DOHH2 (cell line): ENCODE measurements at regions not wholly inside any gene's neighbourhood (a gene's known extent, or its start where the extent isn't known, plus 50 kb on each side); places are given as distances from the start of the nearest gene placed in this dataset.

ENCODE experiments used
- H3F3A ChIP-seq: fragments of 200-600 bp; sonication (generic), shearing (Covaris generic); 2 replicates; pipeline ENCODE4 v1.6.0; 2016; ENCODE audit warnings: antibody characterized with exemption, mild to moderate bottlenecking; ENCODE audit not compliant: control insufficient read depth, insufficient read depth
- H3K27ac ChIP-seq: fragments of 200-600 bp; sonication (generic); 2 replicates; pipeline ENCODE4 v1.5.1; 2014; ENCODE audit warnings: low read depth, mild to moderate bottlenecking, low read length, moderate library complexity
- H3K27me3 ChIP-seq: fragments of 200-600 bp; sonication (generic); 2 replicates; pipeline ENCODE4 v1.6.1; 2014; ENCODE audit warnings: mild to moderate bottlenecking, low read length, mixed read lengths; ENCODE audit not compliant: control insufficient read depth
- H3K36me3 ChIP-seq: fragments of 200-600 bp; sonication (generic); 2 replicates; pipeline ENCODE4 v1.6.1; 2014; ENCODE audit warnings: mild to moderate bottlenecking, low read length, moderate library complexity, mixed read lengths; ENCODE audit not compliant: control insufficient read depth
- H3K4me1 ChIP-seq: fragments of 200-600 bp; sonication (generic); 2 replicates; pipeline ENCODE4 v1.6.1; 2014; ENCODE audit warnings: mild to moderate bottlenecking, low read length, mixed read lengths; ENCODE audit not compliant: control insufficient read depth
- H3K4me2 ChIP-seq: fragments of 200-600 bp; sonication (generic); 2 replicates; pipeline ENCODE4 v1.6.0; 2014; ENCODE audit warnings: mild to moderate bottlenecking, low read length, moderate library complexity
- H3K4me3 ChIP-seq: fragments of 200-600 bp; sonication (generic); 2 replicates; pipeline ENCODE4 v1.5.1; 2014; ENCODE audit warnings: mild to moderate bottlenecking, low read length, mixed read lengths
- H3K79me2 ChIP-seq: fragments of 200-600 bp; sonication (generic); 2 replicates; pipeline ENCODE4 v1.6.1; 2014; ENCODE audit warnings: mild to moderate bottlenecking, low read length, mixed read lengths; ENCODE audit not compliant: control insufficient read depth
- H3K9me2 ChIP-seq: fragments of 200-600 bp; sonication (generic); replicated peaks from 2 replicates; pipeline ENCODE4 v1.6.1; 2014; ENCODE audit warnings: mild to moderate bottlenecking, low read length, mixed read lengths; ENCODE audit not compliant: control insufficient read depth
- H3K9me3 ChIP-seq: fragments of 200-600 bp; sonication (generic); 2 replicates; pipeline ENCODE4 v1.6.1; 2014; ENCODE audit warnings: antibody characterized with exemption, low read length, mixed read lengths; ENCODE audit not compliant: control insufficient read depth, insufficient read depth
- H4K20me1 ChIP-seq: fragments of 200-600 bp; sonication (generic); 2 replicates; pipeline ENCODE4 v1.6.0; 2014; ENCODE audit warnings: low read depth, mild to moderate bottlenecking, antibody characterized with exemption, low read length, moderate library complexity; ENCODE audit not compliant: control insufficient read depth, insufficient read depth
- CTCF ChIP-seq: fragments of 200-600 bp; sonication (generic); IDR thresholded peaks from one replicate; pipeline ENCODE4 v1.5.1; 2014; ENCODE audit warnings: antibody characterized with exemption, mild to moderate bottlenecking, low read depth, low read length; ENCODE audit not compliant: poor library complexity, severe bottlenecking
- EZH2phosphoT487 ChIP-seq: fragments of 200-600 bp; sonication (generic); IDR thresholded peaks from 2 replicates; pipeline ENCODE4 v1.6.1; 2017; ENCODE audit warnings: borderline replicate concordance, mild to moderate bottlenecking, antibody characterized with exemption, low read length, moderate library complexity, mixed read lengths

GRCh38 chr18:75480487-75480886, 53.0 kb upstream of the SMIM21 start:
- H3K4me3 ChIP-seq = no peak overlapping the region
- peaks cover 8% of the 10 kb centered on the region; the same call in 1 of the 2 replicates for H3K27me3 ChIP-seq
- H3K9me3 ChIP-seq = peaks cover 11% of the 10 kb centered on the region
- H3K4me1 ChIP-seq = no peaks in the 10 kb centered on the region
- H3K9me2 ChIP-seq = no peaks in the 10 kb centered on the region
- no peaks in the 10 kb centered on the region for H3F3A ChIP-seq
- H4K20me1 ChIP-seq = no peaks in the 10 kb centered on the region
- TF ChIP-seq EZH2phosphoT487 (no peak), CTCF (no peak)
- H3K4me2 ChIP-seq = no peak overlapping the region
- H3K79me2 ChIP-seq = no peaks in the 10 kb centered on the region
- H3K36me3 ChIP-seq = no peaks in the 10 kb centered on the region
- H3K27ac ChIP-seq = no peak overlapping the region

GRCh38 chr18:75478996-75479880, 51.7 kb upstream of the SMIM21 start:
- H3K9me3 ChIP-seq = peaks cover 11% of the 10 kb centered on the region
- H3K27ac ChIP-seq = no peak overlapping the region
- no peak overlapping the region for H3K4me3 ChIP-seq
- H3K4me2 ChIP-seq = no peak overlapping the region
- no peaks in the 10 kb centered on the region for H3K36me3 ChIP-seq
- TF ChIP-seq CTCF (peak; percentile 72), EZH2phosphoT487 (no peak)
- no peaks in the 10 kb centered on the region for H3K4me1 ChIP-seq
- peaks cover 10% of the 10 kb centered on the region; the same call in 1 of the 2 replicates for H3K27me3 ChIP-seq
- no peaks in the 10 kb centered on the region for H4K20me1 ChIP-seq
- H3F3A ChIP-seq = no peaks in the 10 kb centered on the region
- no peaks in the 10 kb centered on the region for H3K9me2 ChIP-seq
- H3K79me2 ChIP-seq = no peaks in the 10 kb centered on the region

GRCh38 chr18:75477900-75478299, 50.4 kb upstream of the SMIM21 start:
- H3K9me3 ChIP-seq = peaks cover 6% of the 10 kb centered on the region
- H3K79me2 ChIP-seq = no peaks in the 10 kb centered on the region
- H3K36me3 ChIP-seq = no peaks in the 10 kb centered on the region
- no peak overlapping the region for H3K27ac ChIP-seq
- TF ChIP-seq CTCF (no peak), EZH2phosphoT487 (no peak)
- H3K27me3 ChIP-seq = peaks cover 10% of the 10 kb centered on the region; the same call in 1 of the 2 replicates
- H3K4me1 ChIP-seq = no peaks in the 10 kb centered on the region
- H3K9me2 ChIP-seq = no peaks in the 10 kb centered on the region
- H4K20me1 ChIP-seq = no peaks in the 10 kb centered on the region
- H3F3A ChIP-seq = no peaks in the 10 kb centered on the region
- no peak overlapping the region for H3K4me3 ChIP-seq
- H3K4me2 ChIP-seq = no peak overlapping the region
